Activated T-helper 1 cell treated with Interleukin-2 at 50 U/mL for 16 hours (primary cell): ENCODE measurements at regions not wholly inside any gene's neighbourhood (a gene's known extent, or its start where the extent isn't known, plus 50 kb on each side); places are given as distances from the start of the nearest gene placed in this dataset.

Experiments used
- DNase-seq: peaks from one replicate; pipeline ENCODE4 v3.0.0-alpha.2; 2020; ENCODE audit warnings: low read depth

GRCh38 chr16:85162478-85163277, 50.4 kb upstream of the CIBAR2 start:
- DNase-seq = no peak

- no peak for DNase-seq
These were observed 51.2 kb upstream of the CIBAR2 start for GRCh38 chr16:85163278-85164112.

- no peak for DNase-seq
These were observed 52.2 kb upstream of the CIBAR2 start for GRCh38 chr16:85164431-85164830.

- no peak for DNase-seq
These were observed 52.7 kb upstream of the CIBAR2 start for GRCh38 chr16:85164838-85165516.

GRCh38 chr16:85165781-85166180, 53.5 kb upstream of the CIBAR2 start:
- DNase-seq = no peak

GRCh38 chr16:85166281-85166680, 54.0 kb upstream of the CIBAR2 start:
- DNase-seq = no peak

DNA sequence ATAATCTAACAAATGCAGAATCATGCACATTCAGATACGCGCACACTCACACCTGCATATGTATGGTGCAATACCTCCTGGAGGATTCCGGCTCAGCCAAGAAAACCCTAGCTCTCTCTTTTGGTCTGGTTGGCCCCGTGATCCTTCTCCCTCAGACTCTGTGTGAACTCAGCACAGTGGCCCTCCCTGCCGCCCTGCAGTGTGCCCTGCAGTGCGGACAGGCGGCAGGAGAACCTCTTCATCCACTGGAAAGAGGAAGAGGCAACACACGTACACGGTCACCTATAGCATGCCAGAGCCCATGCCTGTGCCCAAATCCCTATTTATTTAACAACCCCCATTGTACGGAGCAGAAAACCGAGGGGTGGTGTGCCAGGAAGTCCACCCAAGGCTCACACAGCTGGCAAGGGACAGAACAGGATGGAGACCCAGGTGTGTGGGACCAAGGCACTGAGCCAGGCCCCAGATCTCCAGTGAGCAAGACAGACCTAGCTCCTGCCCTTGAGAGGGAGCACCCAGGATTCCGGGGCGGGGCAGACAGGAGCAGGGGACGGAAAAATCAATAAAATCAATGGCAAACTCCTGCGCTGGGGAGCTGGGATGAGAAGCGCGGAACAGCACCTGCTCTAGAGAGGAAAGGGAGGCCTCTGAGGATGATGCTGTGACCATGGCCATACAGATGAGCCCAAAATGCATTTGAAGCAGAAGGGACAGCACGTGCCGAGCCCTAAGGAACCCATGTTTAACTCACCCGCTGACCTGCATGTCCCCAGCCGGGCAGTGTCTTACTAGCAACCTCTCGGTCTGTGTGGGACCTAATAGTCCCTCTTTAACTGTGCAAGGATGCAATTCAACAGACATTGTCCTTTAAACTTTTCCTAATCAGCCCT, 54.7 kb upstream of the CIBAR2 start:
- DNase-seq = no peak

DNA sequence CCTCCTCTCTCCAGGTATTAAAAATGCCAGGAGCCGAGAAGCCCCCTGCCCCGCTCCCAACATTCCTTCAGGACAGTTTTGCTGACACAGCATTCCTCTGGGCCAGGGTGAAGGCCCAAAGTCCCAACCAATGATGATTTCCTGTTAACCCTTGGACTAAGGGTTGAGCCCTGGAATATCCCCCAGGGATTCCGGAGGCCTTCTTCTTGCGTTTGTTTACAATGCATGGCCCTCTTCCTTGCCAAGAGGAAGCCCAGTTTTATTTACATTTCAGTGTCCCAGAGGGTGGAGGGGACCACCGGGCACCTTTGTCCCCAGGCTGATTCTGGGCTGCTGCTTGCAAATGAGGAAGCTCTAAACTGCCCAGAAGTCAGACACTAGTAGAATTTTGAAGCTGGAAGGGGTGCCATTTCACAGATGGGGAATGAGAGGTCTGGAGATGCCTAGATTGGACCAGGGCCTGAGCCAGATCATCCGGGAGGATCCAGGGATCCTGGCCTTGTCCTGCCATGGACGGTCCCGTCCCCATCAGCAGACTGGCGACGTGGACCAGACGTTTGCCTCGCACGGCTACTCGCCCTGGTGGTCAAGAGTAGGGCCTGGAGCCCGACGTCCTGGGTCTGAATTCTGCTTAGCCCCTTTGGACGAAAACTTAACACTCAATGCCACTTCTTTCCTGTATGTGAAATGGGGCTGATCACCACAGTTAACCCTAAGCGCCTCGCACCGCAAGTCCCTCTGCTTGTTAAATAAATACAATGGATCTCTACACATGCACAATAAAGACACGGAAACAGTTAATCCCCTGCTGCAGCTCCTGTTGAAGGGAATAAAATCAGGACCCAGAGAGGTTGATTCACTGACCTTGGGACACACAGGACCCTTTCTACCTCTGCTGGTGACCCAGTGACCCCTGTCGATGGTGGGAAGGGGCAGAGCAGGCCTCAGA, 55.6 kb upstream of the CIBAR2 start:
- DNase-seq = no peak

DNA sequence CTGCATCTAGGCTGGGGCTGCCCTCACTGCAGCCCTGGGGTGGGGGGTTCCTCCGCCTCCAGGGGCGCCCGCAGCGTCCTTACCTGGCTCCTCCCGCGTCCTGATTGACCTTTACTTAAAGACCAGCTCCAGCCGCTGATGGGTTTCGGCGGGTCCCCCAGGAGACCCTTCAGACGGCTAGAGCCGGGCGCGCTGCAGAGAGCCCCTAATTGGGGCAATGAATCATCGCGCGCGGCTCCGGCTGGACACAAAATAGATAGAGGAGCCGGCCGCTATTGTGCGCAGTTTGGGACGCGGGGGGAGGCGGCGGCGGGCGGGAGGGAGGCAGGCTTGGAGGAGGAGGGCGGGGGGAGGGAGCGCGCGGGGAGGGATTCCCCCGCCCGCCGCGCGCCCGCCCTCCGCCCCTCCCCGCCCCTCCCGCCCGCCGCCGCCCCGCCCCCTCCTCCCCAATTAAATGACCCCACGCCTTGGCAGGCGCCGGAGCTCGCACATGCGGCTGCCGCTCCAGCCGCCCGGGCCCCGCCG, 56.5 kb upstream of the CIBAR2 start:
- DNase-seq = no peak

DNA sequence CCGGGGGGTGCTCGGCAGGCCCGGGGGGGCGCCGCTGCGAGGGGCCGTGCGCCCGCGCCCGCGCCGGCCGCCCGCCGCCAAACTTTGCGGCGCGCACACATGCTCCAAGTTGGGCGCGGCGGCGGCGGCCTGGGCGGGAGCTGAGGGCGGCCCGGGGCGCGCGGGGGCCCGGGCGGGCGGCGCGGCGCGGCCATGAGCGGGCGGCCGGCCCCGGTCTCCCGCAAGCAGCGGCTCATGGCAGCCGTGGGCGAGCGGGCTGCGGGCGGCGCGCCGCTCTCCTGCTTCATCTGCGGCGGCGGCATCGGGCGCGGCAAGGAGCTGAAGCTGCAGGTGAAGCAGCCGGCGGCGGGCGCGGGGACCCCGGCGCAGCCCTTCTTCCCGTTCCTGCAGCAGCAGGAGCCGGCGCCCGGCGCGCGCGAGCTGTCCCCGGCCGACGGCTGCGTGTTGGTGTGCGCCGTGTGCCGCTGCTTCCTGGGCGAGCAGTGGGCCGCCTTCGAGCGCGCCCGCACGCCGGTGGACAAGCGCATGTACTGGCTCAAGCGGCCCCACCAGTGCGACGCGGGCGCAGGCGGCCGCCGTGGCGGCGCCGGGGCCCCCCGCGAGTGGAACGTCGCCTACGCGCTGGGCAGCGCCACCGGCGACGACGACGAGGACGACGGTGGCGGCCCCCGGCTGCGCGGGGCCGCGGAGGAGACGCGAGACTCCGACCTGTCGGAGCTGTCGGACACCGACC, 57.2 kb upstream of the CIBAR2 start:
- no peak for DNase-seq

GRCh38 chr16:85170066-85170491, 57.8 kb upstream of the CIBAR2 start:
- DNase-seq = no peak

DNA sequence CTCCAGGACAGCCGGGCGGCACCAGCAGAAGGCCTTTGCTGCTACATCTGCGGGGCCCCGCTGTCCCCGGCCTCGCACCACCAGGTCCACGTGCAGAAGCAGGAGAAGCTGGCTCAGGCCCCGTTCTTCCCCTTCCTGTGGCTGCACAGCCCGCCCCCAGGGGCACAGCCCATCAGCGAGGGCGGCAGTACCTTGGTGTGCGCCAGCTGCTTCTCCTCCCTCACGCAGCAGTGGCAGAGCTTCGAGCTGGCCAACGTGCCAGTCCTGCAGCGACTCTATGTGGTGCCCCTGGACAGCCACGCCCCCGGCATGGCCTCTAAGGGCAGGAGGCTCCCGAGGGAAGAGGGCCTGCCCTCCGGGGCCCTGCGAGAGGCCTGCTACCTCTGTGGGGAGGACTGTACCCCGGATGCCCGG, 58.3 kb upstream of the CIBAR2 start:
- no peak for DNase-seq

DNA sequence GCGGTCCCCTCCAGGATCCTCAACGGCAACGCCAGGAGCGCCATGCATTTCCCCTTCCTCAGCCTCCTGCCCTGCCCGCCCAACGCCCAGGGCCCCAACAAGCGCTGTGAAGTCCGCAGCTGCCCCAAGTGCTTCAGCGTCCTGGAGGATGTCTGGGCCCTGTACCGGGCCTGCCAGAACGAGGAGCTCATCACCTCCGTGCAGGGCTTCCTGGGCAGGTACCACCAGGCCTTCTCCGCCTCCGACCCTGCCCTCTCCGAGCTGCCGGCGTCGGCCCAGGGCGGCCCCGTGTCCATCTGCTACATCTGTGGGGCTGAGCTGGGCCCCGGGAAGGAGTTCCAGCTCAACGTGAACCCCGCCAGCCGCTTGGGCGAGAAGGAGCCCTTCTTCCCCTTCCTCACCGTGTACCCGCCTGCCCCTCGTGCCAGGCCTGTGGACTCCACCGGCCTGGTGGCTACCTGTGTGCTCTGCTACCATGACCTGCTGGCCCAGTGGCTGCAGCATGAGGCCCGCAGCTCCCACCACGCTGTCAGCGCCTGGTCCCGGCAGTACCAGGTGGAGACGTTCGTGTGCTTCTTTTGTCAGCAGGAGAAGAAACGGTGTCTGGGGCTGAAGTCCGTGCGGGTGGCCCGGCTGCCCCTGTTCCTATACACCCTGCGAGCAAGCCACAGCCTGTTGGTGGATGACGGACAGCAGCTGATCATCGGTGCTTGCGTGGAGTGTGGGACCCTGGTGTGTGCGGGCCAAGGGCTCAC, 58.9 kb upstream of the CIBAR2 start:
- no peak for DNase-seq

GRCh38 chr16:85171759-85172454, 59.6 kb upstream of the CIBAR2 start:
- no peak for DNase-seq

DNA sequence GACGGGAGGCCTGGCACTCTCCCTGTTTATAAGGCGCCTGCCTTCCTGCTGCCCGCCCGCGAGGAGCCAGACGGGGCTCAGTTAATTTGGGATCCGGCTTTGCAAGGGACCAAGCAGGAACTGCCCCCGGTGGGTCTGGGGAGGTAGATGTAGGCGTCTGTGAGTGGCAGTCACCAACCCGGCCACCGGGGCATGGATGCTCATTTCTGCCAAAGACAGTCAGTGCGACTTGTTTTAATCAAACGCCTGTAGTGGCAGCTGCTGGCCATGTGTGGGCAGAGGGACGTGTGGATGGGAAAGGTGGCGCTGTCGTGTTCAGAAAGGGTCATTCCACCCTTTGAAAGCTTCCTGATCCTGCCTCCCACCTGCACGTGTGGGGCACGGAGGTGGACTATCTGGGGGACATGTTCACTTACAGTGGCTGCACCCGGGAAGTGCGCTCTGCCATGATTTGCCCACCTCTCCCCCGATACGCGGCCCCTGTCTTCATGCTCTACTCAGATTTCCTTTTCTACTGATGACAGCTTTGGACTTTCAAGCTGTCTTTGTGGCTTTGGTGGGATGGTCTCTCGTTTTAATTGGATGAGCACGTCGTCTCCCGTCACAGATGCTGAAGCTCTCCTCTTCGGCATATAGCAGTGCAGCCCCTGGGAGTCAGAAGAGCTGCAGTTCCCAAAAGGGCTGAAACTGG, 60.3 kb upstream of the CIBAR2 start:
- DNase-seq = no peak

DNA sequence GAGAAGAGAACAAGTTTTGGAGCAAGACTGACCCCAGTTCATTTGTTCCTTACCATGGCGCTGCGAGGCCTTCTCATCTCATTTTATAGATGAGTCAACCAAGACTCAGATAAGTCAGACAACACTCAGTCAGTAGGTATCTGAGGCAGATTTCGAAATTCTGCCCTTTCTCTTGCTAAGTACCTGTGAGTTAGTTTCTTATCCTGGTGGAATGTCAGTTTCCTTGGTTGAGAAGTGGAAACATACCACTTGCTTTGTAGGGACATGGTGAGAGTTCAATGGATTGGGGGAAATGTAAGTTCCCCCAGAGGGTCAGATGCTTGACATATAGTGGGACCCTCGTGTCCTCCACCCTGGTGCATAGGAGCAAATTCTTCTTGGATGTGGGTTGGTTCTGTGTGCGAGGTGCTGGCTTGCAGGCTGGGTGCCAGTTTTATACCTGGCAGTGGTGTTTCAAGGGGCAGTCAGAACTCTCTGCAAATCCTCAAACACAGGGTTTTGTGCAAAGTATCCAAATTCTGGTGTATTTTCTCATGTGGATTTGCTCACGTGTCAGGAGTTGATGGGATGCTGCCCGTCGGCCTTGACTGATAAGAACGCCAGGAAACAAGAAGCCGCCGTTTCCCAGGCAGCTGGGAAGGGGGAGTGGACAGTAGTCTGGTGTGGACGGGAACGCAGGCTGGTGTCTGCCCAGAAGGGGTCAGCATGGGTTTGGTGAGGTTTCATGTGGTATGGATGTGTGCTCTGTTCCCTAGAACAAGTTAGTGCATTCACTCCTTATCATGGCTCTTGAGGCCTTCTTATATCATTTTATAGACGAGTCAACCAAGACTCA, 61.1 kb upstream of the CIBAR2 start:
- no peak for DNase-seq
